DMS53 (cell line): ENCODE measurements at regions not wholly inside any gene's neighbourhood (a gene's known extent, or its start where the extent isn't known, plus 50 kb on each side); places are given as distances from the start of the nearest gene placed in this dataset.

ENCODE experiments used
- DNase-seq: peaks from one replicate; lab custom pipeline; 2025; lab: John Stamatoyannopoulos, UW

GRCh38 chr5:73339051-73339575, 109.5 kb downstream of the FOXD1 start:
- peak; percentile 35 for DNase-seq

DNA sequence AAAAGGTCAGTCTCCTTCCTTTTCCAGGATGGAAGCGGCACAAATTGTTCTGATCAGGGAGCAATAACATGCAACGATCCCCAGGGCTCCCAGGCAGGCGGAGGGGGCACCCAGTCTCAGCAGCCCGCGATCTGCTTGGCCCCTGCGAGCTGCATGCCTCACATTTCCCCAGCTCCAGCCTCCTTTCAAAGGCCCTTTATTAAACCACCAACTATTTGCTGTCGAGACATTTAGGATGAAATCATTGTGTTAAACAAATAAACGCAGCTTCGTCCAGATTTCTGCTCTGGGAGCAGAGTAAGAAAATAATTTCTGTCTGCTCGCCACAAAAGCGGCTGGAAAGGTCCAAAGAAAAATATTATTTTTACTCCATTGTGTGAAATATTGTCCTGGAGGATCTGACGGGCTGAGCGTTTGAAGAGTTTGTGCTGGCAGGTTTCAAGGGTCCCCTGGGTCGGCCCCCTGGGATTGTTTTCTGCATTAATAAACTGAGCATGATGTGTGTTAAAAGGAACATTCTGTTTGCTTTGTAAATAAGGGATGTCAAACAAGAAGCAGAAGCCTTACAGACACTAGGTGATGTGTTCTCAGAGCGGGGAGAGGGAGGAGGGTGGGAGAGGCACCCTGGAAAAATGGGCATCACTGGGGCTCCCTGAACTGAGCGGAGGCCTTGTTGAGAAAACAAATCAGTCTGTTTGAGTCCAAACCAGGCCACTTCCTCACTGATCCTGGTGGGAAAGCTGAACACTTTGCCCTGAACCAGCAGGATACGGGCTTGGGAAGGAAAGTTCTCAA, 110.1 kb downstream of the FOXD1 start:
- peak; percentile 48 for DNase-seq

DNA sequence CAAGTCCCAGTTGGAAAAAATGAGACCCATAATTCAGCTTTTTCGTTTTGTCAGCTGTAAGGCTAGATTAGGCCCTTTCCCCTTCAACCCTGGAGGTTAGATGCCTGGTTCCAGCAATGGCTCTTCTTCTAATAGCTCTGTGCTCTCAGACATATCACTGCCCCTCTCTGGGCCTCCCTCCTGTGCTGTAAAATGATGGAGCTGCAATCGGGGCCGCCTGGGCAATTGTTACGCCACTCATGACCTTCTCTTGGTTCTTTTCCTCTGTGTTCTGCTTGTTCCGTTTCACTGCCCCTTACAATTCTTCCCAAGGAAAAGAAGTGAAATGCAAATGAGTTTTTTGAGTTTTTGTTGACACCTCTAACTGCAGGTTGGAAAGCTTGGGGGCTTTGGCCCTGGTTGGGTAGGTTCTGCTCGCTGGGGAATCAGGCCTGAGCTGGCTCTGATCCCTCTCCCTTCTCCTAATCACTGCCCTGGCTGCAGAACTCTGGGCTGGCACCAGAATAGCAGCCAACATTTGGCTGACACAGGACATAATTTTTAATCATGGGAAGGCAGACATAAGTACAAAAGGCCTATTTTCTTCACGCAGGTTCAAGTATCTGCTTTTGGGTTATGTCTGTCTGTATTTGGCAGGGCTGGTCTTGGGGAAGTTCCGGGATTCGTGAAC, 110.9 kb downstream of the FOXD1 start:
- no peak for DNase-seq

GRCh38 chr5:73336366-73336765, 112.2 kb downstream of the FOXD1 start:
- no peak for DNase-seq

- DNase-seq: no peak
These were observed 114.5 kb downstream of the FOXD1 start for GRCh38 chr5:73333944-73334703.

DNA sequence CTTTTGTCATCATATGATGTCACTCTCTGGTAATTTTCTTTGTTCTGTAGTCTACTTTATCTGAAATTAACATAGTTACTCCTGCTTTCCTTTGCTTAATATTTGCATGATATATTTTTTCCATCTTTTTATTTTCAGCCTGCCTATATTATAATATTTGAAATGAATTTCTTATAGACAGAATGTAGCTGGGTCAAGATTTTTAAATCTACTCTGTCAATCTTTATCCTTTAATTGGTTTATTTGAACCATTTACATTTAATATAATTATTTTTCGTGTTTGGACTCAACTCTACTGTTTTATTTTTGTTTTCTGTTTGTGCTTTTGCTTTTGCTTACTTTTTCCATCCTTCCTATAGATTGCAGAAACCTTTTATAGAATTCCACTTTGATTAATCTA, 118.0 kb downstream of the FOXD1 start:
- DNase-seq: no peak

DNA sequence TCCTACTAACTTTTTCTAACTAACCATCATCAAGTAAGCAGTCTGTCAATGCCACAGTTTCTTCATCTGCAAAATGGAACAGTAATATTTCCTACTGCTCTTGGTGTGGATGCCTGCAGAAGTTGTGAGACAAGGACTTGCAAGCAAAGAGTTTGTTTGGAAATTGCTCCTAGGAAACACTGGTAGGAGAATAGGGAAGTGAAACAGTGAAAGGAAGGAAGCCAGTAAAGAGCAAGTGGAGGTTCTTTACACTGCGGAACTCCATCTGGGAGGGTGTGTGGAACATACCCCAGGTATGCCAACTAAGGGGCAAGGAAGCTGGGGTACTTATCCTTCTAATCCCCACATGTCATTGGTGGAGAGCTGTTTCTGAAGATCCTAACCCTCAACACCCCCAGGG, 119.9 kb downstream of the FOXD1 start:
- DNase-seq: no peak

DNA sequence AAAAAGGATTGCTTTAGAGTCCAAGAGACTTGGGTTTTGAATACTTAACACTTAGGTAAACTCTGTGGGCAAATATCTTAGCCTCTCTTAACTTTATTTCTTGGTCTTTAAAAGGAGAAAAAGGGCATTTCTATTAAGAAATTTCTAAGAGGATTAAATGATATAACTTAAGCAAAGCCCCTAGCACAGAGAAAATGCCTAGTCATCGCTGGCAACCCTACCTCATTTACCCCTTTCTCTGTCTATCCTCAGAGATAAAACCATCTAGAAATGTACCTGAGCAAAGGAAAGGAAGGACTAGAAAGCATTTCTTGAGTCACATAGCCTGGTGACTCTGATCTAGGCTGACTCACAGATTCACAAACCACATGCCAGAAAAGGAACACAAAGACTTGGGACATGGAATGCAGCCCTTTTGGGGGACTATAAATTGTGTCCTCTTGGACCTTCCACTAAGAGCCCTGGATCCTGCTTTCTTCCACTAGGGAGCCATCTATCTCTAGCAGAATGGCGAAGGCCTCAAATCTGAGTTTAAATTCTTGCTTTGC, 120.6 kb downstream of the FOXD1 start:
- no peak for DNase-seq

GRCh38 chr5:73325546-73325945, 123.0 kb downstream of the FOXD1 start:
- no peak for DNase-seq

DNA sequence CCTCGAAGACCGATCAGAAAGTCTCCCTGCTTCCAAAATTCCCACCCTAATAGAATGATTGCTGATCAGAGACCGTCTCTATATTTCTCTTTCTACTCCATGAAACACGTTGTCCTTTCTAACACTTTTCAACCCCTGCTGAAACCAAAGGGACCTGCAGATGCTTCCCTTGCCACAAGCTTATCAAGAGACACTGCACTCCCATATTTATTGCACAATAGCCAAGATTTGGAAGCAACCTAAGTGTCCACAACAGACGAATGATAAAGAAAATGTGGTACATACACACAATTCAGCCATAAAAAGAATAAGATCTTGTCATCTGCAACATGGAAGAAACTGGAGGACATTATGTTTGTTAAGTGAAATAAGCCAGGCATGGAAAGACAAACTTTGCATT, 125.1 kb downstream of the FOXD1 start:
- DNase-seq: no peak

DNA sequence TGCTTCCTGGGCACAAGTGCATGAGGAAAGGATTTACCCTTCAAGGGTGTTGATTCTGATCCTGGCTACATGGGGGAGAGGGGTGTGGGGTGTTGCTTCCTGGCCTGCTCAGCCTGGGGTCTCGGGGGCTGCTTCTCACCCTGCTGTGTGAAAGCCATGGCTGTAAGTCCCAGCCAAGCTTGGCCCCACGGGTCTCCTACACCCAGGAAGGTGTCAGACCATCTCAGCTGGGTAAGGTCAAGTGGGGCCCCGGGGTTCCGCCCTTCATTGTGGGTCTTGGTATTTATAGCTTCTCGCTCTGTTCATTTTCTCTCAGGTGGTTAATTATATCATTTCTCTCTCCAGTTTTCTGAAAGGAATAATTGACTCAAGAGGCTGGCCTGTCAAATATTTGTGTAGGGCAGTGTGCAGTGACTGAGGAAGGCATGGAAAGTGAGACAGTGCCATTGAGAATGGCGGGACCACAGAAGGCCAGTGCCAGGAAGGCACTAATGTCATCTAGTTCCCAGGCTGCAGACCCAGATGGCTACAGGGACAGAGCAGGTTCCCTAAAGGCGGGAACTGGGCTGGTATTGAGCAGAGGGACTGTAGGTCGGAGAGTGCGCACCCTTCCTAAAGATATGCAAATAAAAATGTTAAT, 126.0 kb downstream of the FOXD1 start:
- DNase-seq: peak; percentile 28

DNA sequence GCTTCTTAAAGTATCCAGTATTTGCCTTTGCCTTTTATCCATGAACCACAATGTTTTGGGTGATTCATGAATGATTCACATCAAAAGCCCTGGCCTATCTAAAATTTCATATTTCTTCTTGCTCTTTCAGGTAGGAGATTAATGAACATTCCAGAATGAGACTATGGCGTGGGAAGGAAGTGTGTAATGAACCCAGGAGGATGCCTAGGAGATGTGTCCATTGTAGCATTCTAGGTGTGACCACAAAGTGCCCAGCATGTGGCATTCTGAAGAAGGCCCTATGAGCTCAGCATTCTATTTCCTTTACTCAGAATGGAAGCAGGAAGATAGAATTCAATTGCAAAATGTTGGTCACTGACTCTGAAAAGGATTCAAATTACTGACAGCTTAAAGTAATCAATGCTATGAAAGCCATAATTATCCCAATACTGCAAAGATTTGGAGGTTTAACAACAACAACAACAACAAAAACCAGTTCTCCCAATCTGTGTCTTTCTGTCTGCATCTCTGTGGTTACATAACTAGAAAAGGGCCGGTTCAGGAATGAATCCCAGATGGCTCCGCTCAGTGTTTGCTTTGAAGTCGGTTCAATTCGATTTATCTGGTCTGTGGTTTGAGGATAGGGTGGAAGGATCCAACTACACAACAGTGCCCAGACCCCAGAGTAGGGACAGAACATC, 126.7 kb downstream of the FOXD1 start:
- peak; percentile 21 for DNase-seq

- no peak for DNase-seq
These were observed 129.5 kb downstream of the FOXD1 start for GRCh38 chr5:73319036-73319435.

- DNase-seq: no peak
These were observed 130.3 kb downstream of the FOXD1 start for GRCh38 chr5:73318308-73318719.

DNA sequence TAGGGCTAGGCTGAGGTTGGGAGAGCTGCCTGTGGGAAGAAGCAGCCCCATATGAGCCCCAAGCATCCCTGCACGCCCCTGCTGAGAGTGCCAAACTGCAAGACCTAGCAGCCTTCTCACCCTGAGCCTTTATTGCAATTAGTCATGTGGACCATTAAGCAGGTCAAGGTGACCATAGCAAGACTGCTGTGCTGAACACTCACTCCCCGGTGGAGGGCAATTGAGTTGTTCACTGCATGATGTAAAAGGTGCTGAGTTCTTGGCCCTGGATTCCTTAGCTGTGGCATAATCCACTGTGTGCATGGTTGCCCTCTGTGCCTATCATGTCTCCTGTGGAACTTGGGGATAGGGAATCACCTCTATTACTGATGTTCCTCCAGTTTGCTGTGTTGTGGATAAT, 131.1 kb downstream of the FOXD1 start:
- no peak for DNase-seq

DNA sequence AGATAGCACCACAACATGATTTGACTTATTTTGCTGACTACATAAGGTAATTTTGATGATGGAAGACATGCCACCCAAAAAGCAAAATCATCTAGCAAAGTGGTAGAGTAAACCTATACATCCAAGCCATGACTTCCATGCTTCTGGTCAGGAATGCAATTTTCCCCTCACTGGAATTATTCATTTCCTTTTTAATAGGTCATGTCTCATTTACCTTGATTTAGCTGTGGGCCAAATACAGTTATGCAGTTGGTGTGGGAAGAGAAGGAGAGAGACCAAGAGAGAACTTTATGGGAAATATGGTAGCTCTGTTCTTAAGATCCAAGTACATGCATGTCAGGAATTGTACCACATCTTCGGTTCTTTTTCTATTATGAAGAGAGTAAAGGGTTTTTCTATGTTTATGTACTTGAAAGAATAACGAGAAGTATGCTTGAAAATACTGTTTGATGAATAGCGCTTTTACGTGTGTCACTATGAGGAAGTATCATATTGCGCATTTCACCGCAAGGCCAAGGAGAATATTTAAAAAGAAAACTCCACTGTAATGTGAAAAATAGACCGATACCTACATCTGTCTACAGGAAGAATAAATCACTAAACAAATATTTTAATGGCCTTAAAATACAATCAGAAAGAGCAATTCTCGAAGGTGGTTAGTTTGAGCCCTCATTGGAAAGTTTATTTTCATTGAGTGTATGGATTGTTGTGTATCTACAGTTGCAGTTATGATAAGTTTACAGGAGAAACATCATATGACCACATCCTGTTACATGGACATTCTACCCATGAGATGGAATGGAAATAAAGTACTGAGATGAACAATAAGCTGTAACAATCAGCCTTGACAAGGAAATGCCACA, 134.0 kb downstream of the FOXD1 start:
- peak; percentile 19 for DNase-seq

DNA sequence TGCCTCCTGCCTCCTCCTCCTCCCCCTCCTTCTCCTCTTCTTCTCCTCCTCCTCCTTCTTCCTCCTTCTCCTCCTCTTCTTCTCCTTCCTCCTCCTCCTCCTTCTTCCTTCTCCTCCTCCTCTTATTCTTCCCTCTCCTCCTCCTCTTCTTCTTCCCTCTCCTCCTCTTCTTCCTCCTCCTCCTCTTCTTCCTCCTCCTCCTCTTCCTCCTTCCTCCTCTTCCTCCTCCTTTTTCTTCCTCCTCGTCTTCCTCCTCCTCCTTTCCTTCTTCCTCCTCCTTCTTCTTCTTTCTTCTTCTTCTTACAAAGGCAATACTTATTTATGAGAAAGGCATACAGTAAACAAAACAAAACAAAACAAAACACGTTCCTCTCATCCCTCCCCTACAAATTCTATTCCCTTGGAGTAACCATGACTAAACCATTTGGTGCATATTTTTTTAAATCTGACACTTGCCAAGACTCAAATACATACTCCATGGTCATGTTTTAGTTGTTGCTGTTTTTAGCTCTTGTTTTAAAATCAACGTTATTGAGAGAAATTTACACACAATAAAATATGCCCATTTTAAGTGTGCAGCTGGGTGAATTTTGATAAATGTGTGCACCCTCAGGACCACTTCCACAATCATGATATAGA, 135.6 kb downstream of the FOXD1 start:
- no peak for DNase-seq

DNA sequence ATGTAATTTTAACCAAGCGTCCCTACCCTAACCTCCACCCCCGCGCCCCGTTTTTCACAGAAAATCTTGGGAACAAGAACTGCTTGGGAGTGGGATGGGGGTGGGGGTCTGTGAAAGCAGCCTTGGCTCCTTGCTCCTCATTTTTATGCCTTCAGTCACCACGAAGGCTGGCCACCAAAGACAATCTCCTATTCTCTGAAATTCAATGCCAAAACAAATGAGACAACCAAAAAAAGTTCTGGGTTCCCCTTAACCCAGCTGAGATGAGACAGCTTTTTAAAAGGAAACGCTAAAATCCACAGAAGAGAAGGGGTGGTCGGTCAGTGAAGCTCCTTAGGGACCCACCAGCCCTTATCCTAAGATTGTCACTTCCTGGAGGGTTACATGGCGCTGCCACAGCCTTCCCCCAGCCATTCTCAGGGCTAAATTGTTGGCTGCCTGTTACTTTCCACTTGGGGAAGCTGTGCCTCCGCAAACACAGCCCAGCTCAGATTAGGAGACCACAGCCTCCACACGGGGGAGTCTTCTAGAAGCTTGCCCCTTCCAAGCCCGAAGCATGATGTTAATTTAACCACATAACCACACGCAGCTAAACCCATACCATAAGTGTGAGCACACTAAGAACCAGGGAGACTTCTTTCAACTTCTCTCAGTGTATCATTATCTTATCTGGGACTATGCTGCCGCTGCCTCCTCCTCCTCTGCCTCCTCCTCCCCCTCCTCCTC, 136.3 kb downstream of the FOXD1 start:
- DNase-seq: no peak
